Skeletal muscle tissue (tissue), 3 donors: ENCODE measurements at regions not wholly inside any gene's neighbourhood (a gene's known extent, or its start where the extent isn't known, plus 50 kb on each side); places are given as distances from the start of the nearest gene placed in this dataset.

ENCODE experiments used
- H3K27ac ChIP-seq: one replicate; pipeline ENCODE4 v1.7.0; 2013; ENCODE audit warnings: mild to moderate bottlenecking, low read depth, low read length, inconsistent platforms
- H3K27me3 ChIP-seq, 3 donors: one replicate each; pipeline ENCODE4 v1.7.0; 2013; ENCODE audit warnings: low read length in 3 of 3; ENCODE audit not compliant: control insufficient read depth in 3 of 3, insufficient read depth in 3 of 3
- H3K36me3 ChIP-seq, 3 donors: one replicate each; pipeline ENCODE4 v1.7.0; 2013; ENCODE audit warnings: low read length in 3 of 3; ENCODE audit not compliant: control insufficient read depth in 3 of 3, insufficient read depth in 3 of 3
- H3K4me1 ChIP-seq, 3 donors: one replicate each; pipeline ENCODE4 v1.7.0; 2013; ENCODE audit warnings: low read length in 3 of 3, mild to moderate bottlenecking in 3 of 3; ENCODE audit not compliant: control insufficient read depth in 3 of 3, insufficient read depth in 3 of 3
- H3K4me3 ChIP-seq, 3 donors: one replicate each; pipeline ENCODE4 v1.7.0; 2013; ENCODE audit warnings: low read length in 3 of 3
- H3K9ac ChIP-seq, 3 donors: one replicate each; pipeline ENCODE4 v1.7.0; 2013; ENCODE audit warnings: low read length in 3 of 3, mild to moderate bottlenecking in 3 of 3, moderate library complexity in 2 of 3, low read depth in 1 of 3
- H3K9me3 ChIP-seq, 3 donors: one replicate each; pipeline ENCODE4 v1.7.0; 2013; ENCODE audit warnings: low read length in 3 of 3; ENCODE audit not compliant: control insufficient read depth in 3 of 3
- donor health status: Osteomylitis.

GRCh38 chr2:33822964-33823363 lies 223.9 kb upstream of the FAM98A start:
- no peaks in the 10 kb centered on the region for H3K27me3 ChIP-seq
- no peak overlapping the region for H3K4me3 ChIP-seq
- no peaks in the 10 kb centered on the region for H3K36me3 ChIP-seq
- H3K27ac ChIP-seq: no peak overlapping the region
- no peak overlapping the region for H3K9ac ChIP-seq
- H3K4me1 ChIP-seq: no peaks in the 10 kb centered on the region
- H3K9me3 ChIP-seq: no peaks in the 10 kb centered on the region

DNA sequence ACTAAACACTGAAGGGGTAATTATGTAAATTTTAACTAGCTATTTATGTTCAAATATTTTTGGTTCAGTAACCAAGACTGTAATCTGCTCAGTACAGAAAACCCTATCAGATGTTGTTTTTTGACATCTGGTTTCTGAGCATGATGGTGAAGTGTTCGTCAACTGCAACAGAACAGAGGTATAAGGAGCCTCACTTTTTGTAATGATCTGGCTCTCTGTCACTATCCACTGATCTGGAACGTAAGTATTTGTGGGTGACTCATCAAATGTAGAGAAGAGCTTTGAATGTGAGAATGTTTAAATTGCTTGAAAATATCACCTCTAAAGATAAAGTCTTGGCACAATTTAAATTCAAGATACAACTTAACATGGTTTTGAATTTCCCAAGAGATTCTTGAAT lies 213.6 kb upstream of the FAM98A start:
- Histone ChIP-seq H3K36me3 (no peaks in the 10 kb centered on the region), H3K9me3 (no peaks in the 10 kb centered on the region), H3K27ac (no peak overlapping the region), H3K4me3 (no peak overlapping the region), H3K27me3 (no peaks in the 10 kb centered on the region), H3K4me1 (no peaks in the 10 kb centered on the region), H3K9ac (no peak overlapping the region)

DNA sequence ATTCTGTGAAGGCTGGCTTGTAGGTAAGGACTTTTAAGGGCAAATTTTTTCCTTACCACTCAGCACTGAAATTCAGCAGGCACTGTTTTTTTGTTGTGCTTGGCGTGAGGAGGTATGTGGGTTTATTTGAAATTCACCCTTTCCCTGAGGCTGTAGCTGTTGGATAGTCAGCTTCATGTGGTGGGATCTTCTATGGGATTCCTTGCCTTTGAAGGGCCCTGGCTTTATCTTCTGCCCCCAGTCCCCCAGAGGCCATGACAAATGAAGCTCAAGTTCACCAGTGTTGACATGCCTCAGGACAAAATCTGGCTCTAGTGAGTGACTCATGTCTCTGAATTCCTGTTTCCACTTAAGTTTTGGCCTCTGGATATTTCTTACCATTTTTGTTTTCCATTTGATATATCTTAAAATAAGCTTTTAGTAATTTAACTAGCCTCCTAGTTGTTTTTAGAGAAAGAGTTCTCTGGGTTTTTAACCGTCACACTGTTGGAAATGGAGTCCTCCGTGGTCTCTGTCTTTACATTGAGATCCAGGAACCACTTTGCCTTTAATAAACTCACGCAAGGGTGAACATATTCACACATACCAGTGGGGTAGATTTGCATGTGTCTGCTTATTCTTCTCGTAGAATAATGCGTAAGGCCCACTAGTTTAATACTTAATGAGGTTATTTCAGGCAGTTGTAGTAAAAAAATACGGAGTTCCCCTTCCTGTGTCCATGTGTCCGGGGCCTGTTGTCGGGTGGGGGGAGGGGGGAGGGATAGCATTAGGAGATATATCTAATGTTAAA lies 211.1 kb upstream of the FAM98A start:
- Histone ChIP-seq H3K4me3 (no peak overlapping the region), H3K36me3 (no peaks in the 10 kb centered on the region), H3K4me1 (no peaks in the 10 kb centered on the region), H3K9me3 (no peaks in the 10 kb centered on the region), H3K27ac (no peak overlapping the region), H3K27me3 (no peaks in the 10 kb centered on the region), H3K9ac (no peak overlapping the region)

DNA sequence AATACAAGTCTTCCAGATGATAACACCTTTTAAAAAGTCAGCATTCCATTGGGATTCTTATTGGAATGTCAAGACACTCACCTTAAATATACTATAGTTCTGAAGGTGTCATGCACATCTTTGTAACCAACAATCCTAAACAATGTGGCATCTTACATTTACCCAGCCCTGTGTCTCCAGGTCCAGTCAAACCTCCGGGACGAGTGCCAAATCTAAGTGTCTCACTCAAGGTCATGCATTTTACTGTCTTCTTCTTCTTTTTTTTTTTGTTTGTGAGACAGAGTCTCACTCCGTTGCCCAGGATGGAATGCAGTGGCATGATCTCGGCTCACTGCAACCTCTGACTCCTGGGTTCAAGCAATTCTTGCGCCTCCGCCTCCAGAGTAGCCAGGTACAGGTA lies 206.9 kb upstream of the FAM98A start:
- no peaks in the 10 kb centered on the region for H3K36me3 ChIP-seq
- H3K9me3 ChIP-seq: no peaks in the 10 kb centered on the region
- H3K27ac ChIP-seq: no peak overlapping the region
- H3K9ac ChIP-seq: no peak overlapping the region
- H3K4me3 ChIP-seq: no peak overlapping the region
- no peaks in the 10 kb centered on the region for H3K27me3 ChIP-seq
- no peaks in the 10 kb centered on the region for H3K4me1 ChIP-seq

DNA sequence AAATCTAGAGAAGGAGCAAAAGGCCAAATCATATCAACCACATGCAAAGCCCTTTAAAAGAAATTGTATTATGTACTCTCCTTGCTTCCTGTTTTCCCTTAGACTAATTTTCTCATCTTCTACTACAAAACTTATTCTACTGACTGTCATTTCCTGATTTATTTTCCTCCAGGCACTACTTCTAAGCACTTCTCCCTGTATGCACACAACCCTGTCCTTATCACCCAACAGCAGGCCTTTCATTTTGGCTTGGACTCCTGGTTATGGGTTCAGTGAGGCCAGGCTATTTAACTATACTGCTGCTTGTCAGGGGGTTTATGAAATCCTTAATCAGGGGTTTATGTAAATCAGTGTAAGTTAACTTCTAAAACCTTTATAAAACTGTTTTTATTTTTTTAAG lies 205.1 kb upstream of the FAM98A start:
- Histone ChIP-seq H3K9ac (no peak overlapping the region), H3K36me3 (no peaks in the 10 kb centered on the region), H3K27me3 (no peaks in the 10 kb centered on the region), H3K9me3 (no peaks in the 10 kb centered on the region), H3K4me3 (no peak overlapping the region), H3K4me1 (no peaks in the 10 kb centered on the region), H3K27ac (no peak overlapping the region)

GRCh38 chr2:33796511-33796910 lies 197.4 kb upstream of the FAM98A start:
- Histone ChIP-seq H3K4me3 (no peak overlapping the region), H3K9ac (no peak overlapping the region), H3K4me1 (no peaks in the 10 kb centered on the region), H3K9me3 (peaks cover 0 to 1% (median 0%) of the 10 kb centered on the region in 3 donors), H3K27me3 (no peaks in the 10 kb centered on the region), H3K27ac (no peak overlapping the region), H3K36me3 (no peaks in the 10 kb centered on the region)

DNA sequence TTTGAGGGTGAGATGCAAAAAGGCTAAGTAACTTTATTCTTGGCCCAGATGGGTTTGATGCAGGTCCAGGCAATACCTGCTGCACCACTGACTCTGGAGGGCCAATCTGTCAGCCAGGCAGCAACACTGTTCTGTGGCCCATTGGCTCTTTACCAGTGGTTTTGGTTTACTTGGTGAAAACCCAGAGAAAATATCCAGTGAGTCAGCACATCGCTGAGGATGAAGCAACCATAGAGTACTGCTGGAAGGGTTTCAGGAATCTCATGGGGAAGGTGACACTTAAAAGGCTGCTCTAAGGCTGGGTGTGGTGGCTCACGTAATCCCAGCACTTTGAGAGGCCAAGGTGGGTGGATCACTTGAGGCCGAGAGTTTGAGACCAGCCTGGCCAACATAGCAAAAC lies 192.5 kb upstream of the FAM98A start:
- Histone ChIP-seq H3K9ac (no peak overlapping the region), H3K27me3 (no peaks in the 10 kb centered on the region), H3K4me3 (no peak overlapping the region), H3K4me1 (no peaks in the 10 kb centered on the region), H3K9me3 (peaks cover 0 to 2% (median 0%) of the 10 kb centered on the region in 3 donors), H3K36me3 (no peaks in the 10 kb centered on the region), H3K27ac (no peak overlapping the region)

DNA sequence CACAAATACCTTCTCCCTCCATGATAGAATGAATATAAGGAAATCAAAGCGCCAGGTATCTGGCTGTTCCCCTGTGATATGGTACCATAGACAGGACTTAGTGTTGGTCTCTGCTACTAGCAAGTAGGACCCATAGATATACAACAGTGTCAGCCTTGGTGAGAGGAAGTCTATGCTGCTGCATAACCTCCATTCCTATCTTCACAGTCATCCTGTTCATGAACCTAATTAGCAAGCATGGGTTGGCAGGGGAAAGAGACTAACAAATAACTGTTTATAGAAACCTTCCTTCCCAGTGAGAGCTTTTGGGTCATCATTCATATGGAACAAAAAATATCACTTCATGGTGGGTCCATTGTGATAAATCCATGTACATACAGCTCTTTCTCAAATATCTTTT lies 188.9 kb upstream of the FAM98A start:
- H3K27ac ChIP-seq: no peak overlapping the region
- H3K9ac ChIP-seq: no peak overlapping the region
- H3K36me3 ChIP-seq: no peaks in the 10 kb centered on the region
- H3K4me1 ChIP-seq: no peaks in the 10 kb centered on the region
- H3K4me3 ChIP-seq: no peak overlapping the region
- H3K27me3 ChIP-seq: no peaks in the 10 kb centered on the region
- H3K9me3 ChIP-seq: peaks cover 0 to 2% (median 0%) of the 10 kb centered on the region in 3 donors

- Histone ChIP-seq H3K4me1 (no peaks in the 10 kb centered on the region), H3K27me3 (no peaks in the 10 kb centered on the region), H3K27ac (no peak overlapping the region), H3K9ac (no peak overlapping the region), H3K9me3 (peaks cover 0 to 2% (median 0%) of the 10 kb centered on the region in 3 donors), H3K36me3 (no peaks in the 10 kb centered on the region), H3K4me3 (no peak overlapping the region)
Observed at GRCh38 chr2:33786881-33787280, 187.8 kb upstream of the FAM98A start.

- Histone ChIP-seq H3K9ac (no peak overlapping the region), H3K27me3 (no peaks in the 10 kb centered on the region), H3K36me3 (no peaks in the 10 kb centered on the region), H3K4me1 (no peaks in the 10 kb centered on the region), H3K9me3 (no peaks in the 10 kb centered on the region), H3K27ac (no peak overlapping the region), H3K4me3 (no peak overlapping the region)
Observed at GRCh38 chr2:33785201-33786106, 186.4 kb upstream of the FAM98A start.
